ENCODE measurements at regions not wholly inside any gene's neighbourhood (a gene's known extent, or its start where the extent isn't known, plus 50 kb on each side); places are given as distances from the start of the nearest gene placed in this dataset.

GRCh38 chr3:139095803-139096466 lies 51.2 kb upstream of the PRR23C start:
- no peak for DNase-seq (ENCODE audit: low spot score)

- no peak for DNase-seq (ENCODE audit: low spot score)
These were observed 52.0 kb upstream of the PRR23C start for GRCh38 chr3:139096670-139097069.

GRCh38 chr3:139098391-139098790 lies 53.7 kb upstream of the PRR23C start:
- DNase-seq (ENCODE audit: low spot score), result no peak

- DNase-seq (ENCODE audit: low spot score), result no peak
These were observed 55.5 kb upstream of the PRR23C start for GRCh38 chr3:139099968-139100817.

- DNase-seq (ENCODE audit: low spot score), result no peak
These were observed 56.1 kb upstream of the PRR23C start for GRCh38 chr3:139100821-139101220.

- DNase-seq (ENCODE audit: low spot score), result no peak
These were observed 56.7 kb upstream of the PRR23C start for GRCh38 chr3:139101396-139101795.

- DNase-seq (ENCODE audit: low spot score), result no peak
These were observed 58.8 kb upstream of the PRR23C start for GRCh38 chr3:139103484-139103883.

GRCh38 chr3:139104062-139104461 lies 59.4 kb upstream of the PRR23C start:
- DNase-seq (ENCODE audit: low spot score), result no peak

GRCh38 chr3:139105154-139105702 lies 60.5 kb upstream of the PRR23C start:
- DNase-seq (ENCODE audit: low spot score), result no peak

- DNase-seq (ENCODE audit: low spot score), result no peak
These were observed 61.6 kb upstream of the PRR23C start for GRCh38 chr3:139106013-139106932.

GRCh38 chr3:139107424-139108252 lies 62.9 kb upstream of the PRR23C start:
- DNase-seq (ENCODE audit: low spot score), result no peak

- DNase-seq (ENCODE audit: low spot score), result no peak
These were observed 63.7 kb upstream of the PRR23C start for GRCh38 chr3:139108253-139108969.

- no peak for DNase-seq (ENCODE audit: low spot score)
These were observed 64.6 kb upstream of the PRR23C start for GRCh38 chr3:139109271-139109670.

GRCh38 chr3:139110072-139110830 lies 65.6 kb upstream of the PRR23C start:
- peak; percentile 41 for DNase-seq (ENCODE audit: low spot score)

GRCh38 chr3:139110929-139111328 lies 66.2 kb upstream of the PRR23C start:
- peak; percentile 25 for DNase-seq (ENCODE audit: low spot score)

- peak; percentile 71 for DNase-seq (ENCODE audit: low spot score)
These were observed 66.9 kb upstream of the PRR23C start for GRCh38 chr3:139111392-139112229.

GRCh38 chr3:139112230-139112558 lies 67.5 kb upstream of the PRR23C start:
- no peak for DNase-seq (ENCODE audit: low spot score)

GRCh38 chr3:139113231-139113992 lies 68.7 kb upstream of the PRR23C start:
- peak; percentile 15 for DNase-seq (ENCODE audit: low spot score)

All from ureter (tissue), 1 donor.